CD4-positive, alpha-beta T cell treated with Interleukin-15 for 1 hour (primary cell): ENCODE measurements at regions not wholly inside any gene's neighbourhood (a gene's known extent, or its start where the extent isn't known, plus 50 kb on each side); places are given as distances from the start of the nearest gene placed in this dataset.
"Not testable (repeated sequence)": the region's sequence is repeated elsewhere in the genome, so short reads cannot be mapped to it uniquely, and the experiment has no call there.

Source experiments
- DNase-seq: peaks from one replicate; pipeline ENCODE4 v3.0.0-alpha.2; 2020

DNA sequence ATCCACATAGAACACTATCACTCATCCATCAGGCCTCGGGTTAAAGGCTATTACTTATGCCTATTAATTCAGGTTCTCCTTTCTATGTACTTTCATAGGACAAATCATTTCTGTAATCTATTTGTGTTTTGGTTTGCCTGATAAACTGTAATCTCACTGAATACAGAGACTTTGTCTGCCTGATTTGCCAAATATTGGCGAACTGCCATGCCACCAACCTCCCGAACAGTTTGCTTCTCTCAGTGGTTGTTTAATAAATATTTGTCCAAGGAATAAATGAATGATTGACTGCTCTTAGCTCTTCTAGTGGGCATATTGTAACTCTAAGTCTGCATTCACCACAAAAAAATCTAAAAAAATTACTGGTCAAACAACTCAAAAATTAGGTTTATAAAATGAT lies 170.1 kb upstream of the ZFP64 start:
- no peak for DNase-seq

DNA sequence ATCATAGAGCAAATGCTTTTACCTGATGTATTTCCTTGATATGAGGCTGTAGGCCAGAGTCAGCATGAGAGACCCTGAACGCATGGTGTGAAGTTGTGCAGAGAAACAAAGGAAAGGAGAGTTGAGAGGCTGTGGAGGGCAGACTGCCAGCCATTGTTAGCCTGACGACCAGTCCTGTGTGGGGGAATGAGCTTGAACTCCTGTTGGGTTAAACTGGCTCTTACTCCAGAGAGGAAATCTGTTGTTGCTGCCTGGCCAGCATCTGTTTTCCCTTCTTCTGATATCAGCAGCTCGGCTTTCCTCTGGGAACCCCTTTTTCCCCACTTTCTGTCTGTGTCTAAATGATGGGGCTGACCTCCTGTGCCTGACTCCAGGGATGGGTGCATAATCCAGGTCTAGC lies 158.2 kb upstream of the ZFP64 start:
- no peak for DNase-seq

- DNase-seq = no peak
Observed at GRCh38 chr20:52348434-52348833, 156.9 kb upstream of the ZFP64 start.

- DNase-seq = no peak
Observed at GRCh38 chr20:52346797-52347196, 155.2 kb upstream of the ZFP64 start.

DNA sequence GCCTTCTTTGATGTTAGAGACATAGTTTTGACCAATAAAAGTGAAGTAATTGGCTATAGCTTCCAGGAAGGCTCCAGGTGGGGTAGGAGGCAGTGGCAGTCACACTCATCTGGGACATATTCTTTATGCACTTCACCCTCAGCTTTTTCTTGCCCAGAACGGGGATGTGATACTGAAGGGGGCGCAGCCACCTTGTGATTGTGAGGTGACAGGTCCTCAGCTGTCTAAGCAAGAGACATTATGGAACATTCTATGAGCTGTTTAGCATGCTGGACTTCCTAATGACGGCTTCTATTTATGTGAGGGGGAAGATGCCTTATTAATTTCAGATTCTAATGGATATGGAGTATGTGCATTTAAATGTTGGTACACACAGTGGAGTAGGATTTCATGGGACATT lies 151.3 kb upstream of the ZFP64 start:
- no peak for DNase-seq

DNA sequence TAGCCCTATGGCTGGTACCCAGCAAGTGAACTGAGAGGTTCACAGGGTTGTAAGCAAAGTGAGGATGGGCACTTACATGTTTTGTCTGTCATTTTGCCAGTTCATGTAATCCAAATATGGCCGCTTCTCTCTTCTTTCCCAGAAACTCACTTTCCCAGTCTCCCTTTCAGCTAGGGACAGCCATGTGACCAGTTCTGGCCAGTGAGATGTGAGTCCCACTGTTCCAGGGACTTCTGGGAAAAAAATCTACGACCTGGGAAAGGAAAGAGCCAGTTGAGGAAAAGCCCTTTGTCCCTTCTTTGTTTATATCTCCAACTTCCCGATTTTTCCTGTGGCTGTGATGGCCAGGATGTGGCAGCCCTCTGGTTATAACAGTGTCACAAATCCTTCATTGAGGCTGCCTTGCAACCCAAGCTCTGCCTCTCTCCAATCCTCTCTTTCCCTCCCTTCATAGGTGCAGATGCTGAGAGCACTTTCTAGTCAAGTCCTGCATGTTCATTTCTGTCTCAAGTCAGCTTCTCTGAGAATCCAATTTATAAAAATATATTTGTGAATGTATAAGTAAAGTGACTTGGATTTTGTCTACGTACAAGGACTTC lies 148.6 kb upstream of the ZFP64 start:
- no peak for DNase-seq

DNA sequence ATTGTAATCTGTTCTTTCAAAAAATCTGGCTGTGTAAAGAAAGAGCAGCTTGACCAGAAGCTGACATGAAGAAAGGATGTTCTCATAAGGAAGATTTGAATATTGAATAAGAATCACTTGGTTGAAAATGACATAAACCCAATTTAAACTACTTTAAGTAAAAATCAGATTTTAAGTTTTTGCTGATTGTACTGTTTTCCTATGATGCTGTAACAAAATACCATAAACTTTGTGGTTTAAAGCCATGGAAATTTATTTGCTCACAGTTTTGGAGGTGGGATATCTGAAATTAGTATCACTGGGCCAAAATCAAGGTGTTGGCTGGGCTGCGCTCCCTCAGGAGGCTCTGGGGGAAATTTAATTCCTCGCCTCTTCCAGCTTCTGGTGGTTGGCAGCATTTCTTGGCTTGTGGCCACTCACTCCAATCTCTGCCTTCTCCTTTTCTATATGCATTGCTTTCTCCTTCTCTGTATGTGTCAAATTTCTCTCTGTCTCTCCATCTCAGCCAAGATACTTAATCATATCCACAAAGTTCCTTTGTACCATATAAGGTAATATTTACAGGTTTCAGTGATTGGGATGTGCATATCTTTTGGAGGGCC lies 141.2 kb upstream of the ZFP64 start:
- DNase-seq = no peak

- no peak for DNase-seq
Observed at GRCh38 chr20:52332230-52332629, 140.7 kb upstream of the ZFP64 start.

GRCh38 chr20:52331655-52332054 lies 140.1 kb upstream of the ZFP64 start:
- DNase-seq = no peak

- DNase-seq = no peak
Observed at GRCh38 chr20:52321396-52321795, 129.8 kb upstream of the ZFP64 start.

DNA sequence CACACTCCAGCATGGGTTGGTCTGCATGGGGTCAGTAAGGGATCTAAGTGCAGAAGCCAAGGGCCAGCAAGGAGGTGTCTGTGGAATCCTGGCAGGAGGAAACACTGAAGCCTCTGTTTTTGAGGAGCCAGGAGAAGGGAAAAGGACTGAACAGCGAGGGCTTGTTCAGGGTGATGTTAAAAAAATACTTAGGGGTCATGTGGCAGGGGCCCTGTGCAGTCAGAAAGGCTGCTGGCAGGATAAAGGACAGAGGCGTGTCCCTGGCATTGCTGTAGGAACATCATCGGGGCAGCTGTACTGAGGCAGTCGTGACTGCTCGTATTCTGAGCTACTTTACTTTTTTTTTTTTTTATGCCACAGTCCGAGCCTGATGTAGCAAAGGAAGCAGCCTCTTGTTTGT lies 127.1 kb upstream of the ZFP64 start:
- DNase-seq = no peak

DNA sequence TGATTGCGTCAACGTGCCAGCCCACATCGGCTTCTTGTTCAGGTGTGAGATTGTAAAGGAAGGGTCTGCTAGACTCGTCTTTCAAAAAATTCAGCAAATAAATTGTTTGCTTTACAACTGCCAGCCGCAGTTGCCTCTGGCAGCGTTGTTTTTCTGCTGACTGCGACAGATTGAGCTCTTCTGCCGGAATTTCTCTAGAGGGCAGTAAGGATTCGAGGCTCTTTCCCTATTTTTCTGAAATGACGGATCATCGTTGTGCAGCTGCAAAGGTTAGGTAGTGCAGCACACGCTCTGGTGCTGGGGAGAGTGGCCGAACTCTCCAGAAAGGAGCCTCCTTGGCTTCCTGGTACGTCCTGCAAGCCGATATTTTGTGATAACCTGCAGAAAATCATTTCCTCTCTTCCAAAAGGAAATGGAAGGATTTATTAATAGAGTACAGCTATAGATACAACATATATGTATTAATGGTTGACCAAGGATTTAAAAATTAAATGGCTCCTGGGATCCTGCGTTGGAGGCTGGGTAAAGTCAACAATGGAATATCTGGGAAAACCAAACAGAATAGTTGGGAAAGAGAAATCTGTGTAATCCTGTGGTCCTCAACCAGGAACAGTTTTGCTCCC lies 121.9 kb upstream of the ZFP64 start:
- no peak for DNase-seq

DNA sequence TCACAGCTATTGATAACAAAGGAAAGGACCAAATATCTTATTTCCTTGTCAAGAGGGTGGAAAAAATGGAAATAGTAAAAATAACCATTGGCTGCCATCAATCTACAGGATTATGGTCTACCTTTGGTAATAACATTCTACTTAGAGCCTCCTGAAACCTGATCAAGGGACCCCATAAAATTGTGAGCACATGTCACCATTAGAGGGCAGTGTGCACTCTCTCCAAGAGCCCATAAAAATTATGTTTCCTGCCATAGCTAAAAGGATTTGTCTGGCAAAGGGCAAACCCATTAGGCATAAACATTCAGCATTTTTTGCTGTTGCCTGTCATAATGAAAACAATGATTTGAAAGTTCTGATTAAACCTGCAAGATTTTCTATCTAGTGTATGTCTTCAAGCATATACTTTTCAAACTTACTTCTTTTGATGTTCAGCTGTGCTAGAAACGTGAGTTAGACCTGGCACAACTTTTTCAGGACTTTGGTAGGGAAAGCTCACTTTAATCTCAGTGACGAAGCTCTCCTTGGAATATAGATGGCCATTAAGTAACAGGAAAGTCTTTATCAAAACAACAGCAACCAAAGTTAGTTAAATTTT lies 120.7 kb upstream of the ZFP64 start:
- DNase-seq = peak; percentile 22

DNA sequence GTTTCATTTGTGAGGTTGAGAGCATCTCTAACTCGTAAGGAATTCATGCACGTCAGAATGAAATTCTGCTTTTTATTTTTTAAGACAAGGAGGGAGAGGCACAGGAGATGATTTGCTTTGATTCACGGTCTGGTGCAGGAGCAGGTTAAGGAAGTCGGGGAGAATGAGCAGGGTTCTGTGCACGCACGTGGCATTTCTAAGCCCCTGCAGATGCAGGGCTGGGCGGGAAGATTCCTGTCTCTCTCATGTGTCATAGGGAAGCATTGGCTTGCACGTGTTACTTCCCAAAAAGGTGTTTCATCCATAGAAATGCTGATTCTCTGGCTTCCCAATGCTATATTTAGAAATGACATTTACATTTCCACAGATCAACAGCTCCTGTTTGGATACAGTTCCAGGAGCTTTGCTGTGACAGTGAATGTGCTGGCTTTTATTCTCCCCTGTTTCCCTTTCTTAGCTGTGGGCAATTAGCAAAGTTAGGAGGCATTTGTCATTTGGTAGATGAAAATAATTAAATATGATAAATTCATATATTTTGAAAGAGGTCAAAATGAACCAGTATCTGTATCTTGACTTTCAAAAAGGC lies 119.7 kb upstream of the ZFP64 start:
- no peak for DNase-seq

- DNase-seq = no peak
Observed at GRCh38 chr20:52309181-52309580, 117.6 kb upstream of the ZFP64 start.

DNA sequence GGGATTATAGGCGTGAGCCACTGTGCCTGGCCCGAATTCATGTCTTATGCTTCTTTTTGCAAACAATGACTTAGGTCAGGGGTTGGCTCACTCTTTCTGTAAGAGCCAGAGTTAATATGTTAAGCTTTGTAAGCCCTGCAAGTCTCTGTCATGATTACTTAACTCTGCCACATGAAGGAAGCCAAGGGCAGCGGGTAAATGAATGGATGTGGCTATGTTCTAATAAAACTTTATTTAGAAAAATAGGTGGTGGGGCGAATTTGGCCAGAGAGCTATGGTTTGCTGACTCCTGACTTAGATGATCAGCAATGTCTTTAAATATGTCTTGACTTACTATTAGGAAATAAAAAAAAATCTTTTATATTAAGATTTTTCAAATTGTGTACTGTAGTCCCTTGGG lies 114.9 kb upstream of the ZFP64 start:
- DNase-seq = no peak

- DNase-seq = no peak
Observed at GRCh38 chr20:52305858-52306257, 114.3 kb upstream of the ZFP64 start.

GRCh38 chr20:52305024-52305645 lies 113.6 kb upstream of the ZFP64 start:
- no peak for DNase-seq

- no peak for DNase-seq
Observed at GRCh38 chr20:52303281-52303950, 111.8 kb upstream of the ZFP64 start.

GRCh38 chr20:52302736-52303135 lies 111.2 kb upstream of the ZFP64 start:
- no peak for DNase-seq

- not testable (repeated sequence) for DNase-seq
Observed at GRCh38 chr20:52302051-52302450, 110.5 kb upstream of the ZFP64 start.

- no peak for DNase-seq
Observed at GRCh38 chr20:52295556-52295955, 104.0 kb upstream of the ZFP64 start.

- no peak for DNase-seq
Observed at GRCh38 chr20:52294106-52294628, 102.6 kb upstream of the ZFP64 start.
